ENCODE measurements at regions not wholly inside any gene's neighbourhood (a gene's known extent, or its start where the extent isn't known, plus 50 kb on each side); places are given as distances from the start of the nearest gene placed in this dataset.

DNA sequence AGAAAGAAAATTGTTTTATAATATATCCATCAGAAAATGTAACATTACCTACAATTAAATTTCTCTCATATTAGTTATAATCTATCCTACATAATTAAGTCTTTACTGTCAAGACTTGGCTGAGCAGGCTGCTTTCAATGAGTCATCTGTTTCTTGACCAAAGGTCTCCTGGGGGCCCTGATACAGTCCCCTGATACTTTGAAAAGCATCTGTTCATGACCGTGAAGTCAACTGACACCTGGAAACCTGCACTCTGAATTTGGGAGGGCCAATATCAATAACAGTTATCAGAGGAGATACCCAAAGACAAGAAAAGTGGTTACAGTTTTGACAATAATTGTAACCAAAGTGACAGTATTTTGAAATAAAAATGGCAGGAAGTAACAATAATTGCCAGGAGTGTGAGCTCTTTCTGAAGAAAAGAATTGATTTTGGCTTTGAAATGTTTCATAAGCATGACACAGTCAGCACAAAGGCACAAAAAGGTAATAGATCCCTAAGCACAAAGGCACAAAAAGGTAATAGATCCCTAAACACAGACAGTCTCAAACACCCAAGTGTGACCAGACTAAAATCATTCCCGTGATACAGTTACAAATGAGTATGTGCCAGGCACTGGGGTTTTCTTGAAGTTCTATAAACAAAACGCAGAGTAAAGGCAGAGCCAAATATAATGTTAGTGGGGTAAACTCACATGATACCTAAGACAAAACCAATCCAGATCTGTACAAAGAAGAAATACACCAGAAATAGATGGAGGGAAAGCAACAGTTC, 260.7 kb downstream of the PLOD2 start:
- TF ChIP-seq, protein P1, sequence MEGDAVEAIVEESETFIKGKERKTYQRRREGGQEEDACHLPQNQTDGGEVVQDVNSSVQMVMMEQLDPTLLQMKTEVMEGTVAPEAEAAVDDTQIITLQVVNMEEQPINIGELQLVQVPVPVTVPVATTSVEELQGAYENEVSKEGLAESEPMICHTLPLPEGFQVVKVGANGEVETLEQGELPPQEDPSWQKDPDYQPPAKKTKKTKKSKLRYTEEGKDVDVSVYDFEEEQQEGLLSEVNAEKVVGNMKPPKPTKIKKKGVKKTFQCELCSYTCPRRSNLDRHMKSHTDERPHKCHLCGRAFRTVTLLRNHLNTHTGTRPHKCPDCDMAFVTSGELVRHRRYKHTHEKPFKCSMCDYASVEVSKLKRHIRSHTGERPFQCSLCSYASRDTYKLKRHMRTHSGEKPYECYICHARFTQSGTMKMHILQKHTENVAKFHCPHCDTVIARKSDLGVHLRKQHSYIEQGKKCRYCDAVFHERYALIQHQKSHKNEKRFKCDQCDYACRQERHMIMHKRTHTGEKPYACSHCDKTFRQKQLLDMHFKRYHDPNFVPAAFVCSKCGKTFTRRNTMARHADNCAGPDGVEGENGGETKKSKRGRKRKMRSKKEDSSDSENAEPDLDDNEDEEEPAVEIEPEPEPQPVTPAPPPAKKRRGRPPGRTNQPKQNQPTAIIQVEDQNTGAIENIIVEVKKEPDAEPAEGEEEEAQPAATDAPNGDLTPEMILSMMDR (IDR thresholded peaks at IDR 0.05), result no peak
- no peak for TF ChIP-seq ZFX (IDR thresholded peaks at IDR 0.05; ENCODE audit: borderline replicate concordance)
- H3K27ac ChIP-seq, result no peak overlapping the region

DNA sequence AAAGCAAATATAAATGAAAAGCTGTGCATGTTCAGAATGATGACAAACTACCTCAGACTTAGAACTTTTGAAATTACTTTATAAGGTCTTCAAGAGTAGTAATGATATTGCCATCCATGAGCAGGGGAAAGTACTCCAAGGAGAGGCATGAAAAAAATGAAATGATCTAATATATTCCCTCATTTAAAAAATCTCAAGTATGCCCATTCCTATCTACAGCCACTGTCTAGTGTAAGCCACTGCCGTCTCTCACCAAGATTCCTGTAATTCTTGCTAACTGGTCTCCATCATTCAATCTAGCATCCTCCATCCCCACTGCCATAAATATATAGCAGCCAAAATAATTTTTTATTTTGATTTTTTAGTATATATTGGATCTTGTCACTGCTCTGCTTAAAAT, 258.8 kb downstream of the PLOD2 start:
- no peak overlapping the region for H3K27ac ChIP-seq
- no peak for TF ChIP-seq ZFX (IDR thresholded peaks at IDR 0.05; ENCODE audit: borderline replicate concordance)
- TF ChIP-seq, protein P1 (IDR thresholded peaks at IDR 0.05), result no peak

DNA sequence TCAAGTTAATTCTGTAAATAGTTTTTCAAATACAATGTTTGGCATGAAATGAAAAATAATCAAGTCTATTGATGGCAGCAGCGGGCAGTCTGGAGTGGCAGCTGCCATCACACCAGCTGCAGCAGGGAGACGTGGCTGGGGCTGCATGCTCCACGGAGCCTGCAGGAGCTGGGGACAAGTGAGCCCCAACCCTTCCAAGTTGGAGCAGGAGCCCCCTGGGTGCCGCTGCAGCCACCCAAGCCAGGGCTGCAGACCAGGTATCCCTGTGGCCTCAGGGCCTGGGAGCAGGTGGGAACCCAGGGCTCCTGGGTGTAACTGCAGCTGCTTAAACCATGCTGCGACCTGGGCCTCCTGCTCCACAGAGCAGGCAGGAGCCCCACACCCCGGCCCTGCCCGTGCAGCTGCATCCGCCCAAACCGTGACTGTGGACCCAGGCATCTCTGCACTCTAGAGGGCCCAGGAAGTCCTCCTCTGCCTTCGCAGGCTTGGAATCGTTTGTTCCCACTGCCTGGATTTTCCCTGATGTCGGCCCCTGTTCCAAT, 257.4 kb downstream of the PLOD2 start:
- no peak overlapping the region for H3K27ac ChIP-seq
- TF ChIP-seq, protein P1 (IDR thresholded peaks at IDR 0.05), result no peak

DNA sequence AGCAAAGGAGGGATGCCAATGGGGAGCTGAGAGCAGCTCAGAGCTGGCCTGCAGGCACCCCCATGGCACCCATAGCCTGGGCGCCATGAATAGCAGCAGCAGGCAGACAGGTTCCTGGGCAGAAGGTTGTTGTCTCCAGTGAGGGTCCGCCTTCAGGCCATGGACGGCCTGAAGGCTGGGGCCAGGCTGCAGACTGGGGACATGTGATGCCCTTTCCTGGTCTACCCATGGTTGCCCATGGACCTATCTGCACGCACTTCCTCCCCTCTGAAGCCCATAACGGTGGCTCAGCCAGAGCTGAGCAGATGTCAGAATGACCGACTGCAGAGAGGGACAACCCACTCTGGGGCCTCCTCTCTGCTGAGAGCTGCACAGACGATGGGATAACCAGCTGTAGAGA, 256.8 kb downstream of the PLOD2 start:
- H3K27ac ChIP-seq, result no peak overlapping the region
- TF ChIP-seq, protein P1 (IDR thresholded peaks at IDR 0.05), result no peak
- TF ChIP-seq ZFX (IDR thresholded peaks at IDR 0.05; ENCODE audit: borderline replicate concordance), result no peak

DNA sequence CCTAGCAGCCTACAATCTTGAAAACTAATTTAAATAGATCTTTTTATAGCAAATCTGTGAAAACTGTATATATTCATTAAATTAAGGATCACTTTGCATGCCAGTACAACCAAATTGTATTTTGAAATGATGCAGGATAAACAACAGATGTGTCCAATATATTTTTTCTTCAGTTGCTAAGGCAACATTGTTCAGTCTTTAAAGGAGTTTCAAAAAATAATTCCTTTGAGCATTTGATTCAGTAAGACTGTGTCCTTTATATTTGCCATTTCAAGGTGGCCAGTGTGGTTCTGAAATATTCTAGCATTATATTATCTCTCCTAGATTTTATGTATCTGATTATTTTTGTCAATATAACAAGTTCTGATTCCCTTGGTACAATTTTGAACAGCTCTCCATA, 254.7 kb downstream of the PLOD2 start:
- TF ChIP-seq, protein P1 (IDR thresholded peaks at IDR 0.05), result no peak
- TF ChIP-seq ZFX (IDR thresholded peaks at IDR 0.05; ENCODE audit: borderline replicate concordance), result no peak
- H3K27ac ChIP-seq, result no peak overlapping the region

DNA sequence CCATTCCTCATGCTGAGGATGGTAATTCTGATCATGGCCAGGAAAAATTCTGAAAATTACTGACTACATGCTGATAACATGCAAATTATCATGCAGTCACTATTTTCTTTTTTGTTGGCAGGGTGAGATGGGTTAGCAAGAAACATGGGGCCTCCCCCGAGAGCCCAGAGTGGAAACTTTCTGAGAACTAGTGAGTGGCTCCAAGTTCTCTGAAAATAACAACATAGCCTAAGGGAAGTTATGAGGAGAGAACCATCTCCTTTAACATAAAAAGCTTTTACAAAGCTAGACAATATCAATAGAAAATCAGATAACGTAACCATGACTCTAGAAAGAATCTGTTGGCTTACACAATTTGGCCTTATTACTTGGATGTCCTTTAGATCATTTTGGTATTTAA, 254.2 kb downstream of the PLOD2 start:
- H3K27ac ChIP-seq, result no peak overlapping the region

DNA sequence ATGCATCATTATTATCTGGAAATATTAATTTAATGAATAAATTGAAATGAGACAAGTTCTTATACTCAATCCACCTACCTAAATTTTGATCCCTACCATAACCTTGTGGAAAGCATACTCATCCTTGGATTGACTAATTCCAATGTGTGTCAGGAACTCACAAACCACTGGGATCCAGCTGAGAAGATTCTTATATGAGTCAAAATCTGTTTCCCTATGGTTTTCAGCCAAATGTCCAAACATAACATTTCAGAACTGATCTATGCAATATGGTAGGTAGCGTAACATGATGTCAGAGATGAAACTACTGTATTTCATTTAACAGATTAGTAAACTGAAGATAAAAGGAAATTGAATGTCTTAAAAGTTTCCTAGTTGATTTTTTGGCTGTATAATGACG, 250.0 kb downstream of the PLOD2 start:
- no peak overlapping the region for H3K27ac ChIP-seq
- no peak for TF ChIP-seq ZFX (IDR thresholded peaks at IDR 0.05; ENCODE audit: borderline replicate concordance)
- TF ChIP-seq, protein P1 (IDR thresholded peaks at IDR 0.05), result no peak

More for the DNA sequence above, 254.2 kb downstream of the PLOD2 start:
- TF ChIP-seq, protein P1 (IDR thresholded peaks at IDR 0.05), result no peak

Measured in 22Rv1 (cell line).